NCI-H146 treated with DMSO at 0.1 percent for 48 hours (cell line): ENCODE measurements at regions not wholly inside any gene's neighbourhood (a gene's known extent, or its start where the extent isn't known, plus 50 kb on each side); places are given as distances from the start of the nearest gene placed in this dataset.

ENCODE experiments used
- DNase-seq: peaks from one replicate; lab custom pipeline; 2025; ENCODE audit not compliant: unreplicated experiment; lab: John Stamatoyannopoulos, UW

- DNase-seq, result peak; percentile 5
Measured at GRCh38 chr14:55500219-55500701, 59.8 kb upstream of the TBPL2 start.

GRCh38 chr14:55500708-55501107, 60.3 kb upstream of the TBPL2 start:
- DNase-seq, result no peak

- DNase-seq, result no peak
Measured at GRCh38 chr14:55502746-55503284, 62.4 kb upstream of the TBPL2 start.

GRCh38 chr14:55505846-55506245, 65.4 kb upstream of the TBPL2 start:
- no peak for DNase-seq

- DNase-seq, result no peak
Measured at GRCh38 chr14:55508676-55509075, 68.3 kb upstream of the TBPL2 start.

- no peak for DNase-seq
Measured at GRCh38 chr14:55512421-55512820, 67.6 kb upstream of the KTN1 start.

GRCh38 chr14:55513491-55513890, 66.5 kb upstream of the KTN1 start:
- no peak for DNase-seq

GRCh38 chr14:55514819-55515490, 65.1 kb upstream of the KTN1 start:
- DNase-seq, result no peak

GRCh38 chr14:55516776-55517175, 63.2 kb upstream of the KTN1 start:
- DNase-seq, result no peak

- no peak for DNase-seq
Measured at GRCh38 chr14:55518391-55518790, 61.6 kb upstream of the KTN1 start.

GRCh38 chr14:55519473-55520080, 60.4 kb upstream of the KTN1 start:
- DNase-seq, result no peak

- no peak for DNase-seq
Measured at GRCh38 chr14:55523321-55523720, 56.7 kb upstream of the KTN1 start.
